ENCODE measurements at regions not wholly inside any gene's neighbourhood (a gene's known extent, or its start where the extent isn't known, plus 50 kb on each side); places are given as distances from the start of the nearest gene placed in this dataset.

DNA sequence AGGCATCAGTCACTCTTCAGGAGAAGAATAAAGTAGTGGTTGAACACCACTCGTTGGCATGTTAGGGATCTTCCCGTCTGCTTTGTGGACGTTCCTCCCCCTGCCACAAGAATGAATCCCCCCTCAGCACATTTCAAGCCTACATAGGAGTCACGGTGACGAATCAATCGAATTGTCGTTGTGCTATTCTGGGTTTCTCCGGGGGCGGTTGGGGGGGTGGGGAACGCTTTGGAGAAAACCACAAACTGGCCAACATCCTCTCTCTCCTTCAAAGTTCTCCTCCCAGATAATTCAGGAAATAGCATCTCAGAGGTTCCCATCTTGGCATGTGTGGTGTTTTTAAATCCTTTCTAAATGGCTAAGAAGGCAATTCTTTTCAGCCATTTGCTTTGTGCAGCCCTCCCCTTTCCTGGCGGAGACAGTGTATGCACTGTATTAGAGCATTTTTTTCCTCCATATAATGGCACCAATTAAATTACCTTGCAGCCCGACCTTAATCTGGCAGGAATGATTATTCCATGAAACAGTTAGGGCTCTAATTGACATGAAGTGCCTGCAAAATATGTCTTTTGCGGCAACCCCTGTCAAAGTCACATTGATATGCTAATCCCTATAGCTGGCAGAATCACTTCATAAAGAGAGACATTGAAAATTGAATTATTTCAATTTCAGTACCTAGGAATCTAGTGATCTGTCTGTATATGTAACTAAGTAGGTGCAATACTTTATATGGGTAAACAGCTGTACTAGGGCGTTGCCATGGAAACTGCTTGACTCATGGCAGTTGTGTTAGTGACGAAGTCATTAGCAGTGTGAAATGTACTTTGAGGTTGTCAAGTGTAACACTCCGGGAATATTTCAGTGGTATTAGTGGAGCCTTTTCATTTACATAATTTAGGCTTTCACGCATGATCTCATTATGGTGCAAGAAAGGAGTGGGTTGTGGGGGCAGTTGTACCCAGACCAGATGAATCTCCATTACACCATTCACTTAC, 323.4 kb upstream of the SLC14A2 start:
- peak in 2 of 3 donors; percentile 16 to 49 for DNase-seq (ENCODE audit: low read depth in 2 of 3, low spot score in 2 of 3)

DNA sequence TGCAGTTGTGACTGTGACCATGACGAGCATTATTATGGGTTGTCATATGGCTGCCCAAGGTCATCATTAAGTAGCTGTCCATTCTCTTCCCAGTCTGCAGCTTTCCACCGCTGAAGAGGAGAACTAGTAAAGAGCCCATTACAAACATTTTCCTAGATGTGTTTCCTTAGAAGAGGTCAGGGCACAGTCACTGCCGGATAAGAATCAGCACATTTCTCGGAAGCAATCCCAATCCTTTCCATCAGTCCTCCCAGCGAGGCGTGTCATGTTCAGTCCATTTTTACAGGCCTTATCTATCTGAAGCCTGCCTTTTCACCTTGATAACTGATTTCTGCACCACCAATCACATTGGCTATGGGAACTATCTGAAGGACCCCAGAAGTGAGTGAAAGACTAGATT, 319.9 kb upstream of the SLC14A2 start:
- DNase-seq (ENCODE audit: low read depth in 2 of 3, low spot score in 2 of 3) = no peak

DNA sequence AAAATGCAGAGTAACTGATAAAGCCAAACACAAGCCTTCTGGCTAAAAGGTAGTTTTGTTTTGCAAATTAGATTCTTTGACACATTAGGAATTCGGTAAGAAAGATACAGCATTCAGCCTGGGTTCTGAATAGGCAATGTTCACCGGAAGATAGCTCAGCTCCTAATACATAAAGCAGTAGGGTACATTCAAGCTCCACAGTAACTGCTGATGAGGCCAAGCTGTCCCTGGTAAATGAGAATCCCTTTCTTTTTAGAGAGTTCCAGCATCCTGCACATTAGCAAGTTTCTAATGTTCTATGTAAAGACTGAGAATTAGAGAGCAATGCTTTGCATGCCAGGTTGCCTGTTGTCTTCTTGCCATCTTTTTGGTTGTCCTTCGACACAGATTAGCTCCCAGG, 316.3 kb upstream of the SLC14A2 start:
- DNase-seq (ENCODE audit: low read depth in 2 of 3, low spot score in 2 of 3) = no peak

GRCh38 chr18:45303026-45303425, 312.2 kb upstream of the SLC14A2 start:
- DNase-seq (ENCODE audit: low read depth in 2 of 3, low spot score in 2 of 3) = peak in 1 of 3 donors; percentile 24

GRCh38 chr18:45304558-45304957, 310.7 kb upstream of the SLC14A2 start:
- no peak for DNase-seq (ENCODE audit: low read depth in 2 of 3, low spot score in 2 of 3)

GRCh38 chr18:45312555-45313126, 302.6 kb upstream of the SLC14A2 start:
- DNase-seq (ENCODE audit: low read depth in 2 of 3, low spot score in 2 of 3) = no peak

DNA sequence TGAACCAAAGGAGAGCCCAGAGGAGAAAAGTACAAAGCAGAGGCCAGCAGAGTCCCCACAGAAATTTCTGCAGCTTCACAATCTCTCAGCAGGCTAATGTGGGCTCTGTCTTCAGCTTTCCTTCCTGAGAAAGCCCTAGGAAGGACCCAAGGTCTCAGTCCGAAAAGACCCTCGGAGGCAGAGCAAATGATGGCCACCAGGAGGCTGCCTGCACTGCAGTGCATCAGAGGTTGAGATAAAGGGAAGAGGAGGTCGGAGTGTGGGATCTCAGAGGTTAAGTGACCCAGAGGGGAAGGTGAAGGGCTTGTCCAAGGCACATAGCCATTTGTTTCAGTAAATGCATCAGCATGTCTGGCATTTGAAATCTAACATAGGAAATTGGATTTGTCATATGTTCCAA, 299.1 kb upstream of the SLC14A2 start:
- DNase-seq (ENCODE audit: low read depth in 2 of 3, low spot score in 2 of 3) = no peak

DNA sequence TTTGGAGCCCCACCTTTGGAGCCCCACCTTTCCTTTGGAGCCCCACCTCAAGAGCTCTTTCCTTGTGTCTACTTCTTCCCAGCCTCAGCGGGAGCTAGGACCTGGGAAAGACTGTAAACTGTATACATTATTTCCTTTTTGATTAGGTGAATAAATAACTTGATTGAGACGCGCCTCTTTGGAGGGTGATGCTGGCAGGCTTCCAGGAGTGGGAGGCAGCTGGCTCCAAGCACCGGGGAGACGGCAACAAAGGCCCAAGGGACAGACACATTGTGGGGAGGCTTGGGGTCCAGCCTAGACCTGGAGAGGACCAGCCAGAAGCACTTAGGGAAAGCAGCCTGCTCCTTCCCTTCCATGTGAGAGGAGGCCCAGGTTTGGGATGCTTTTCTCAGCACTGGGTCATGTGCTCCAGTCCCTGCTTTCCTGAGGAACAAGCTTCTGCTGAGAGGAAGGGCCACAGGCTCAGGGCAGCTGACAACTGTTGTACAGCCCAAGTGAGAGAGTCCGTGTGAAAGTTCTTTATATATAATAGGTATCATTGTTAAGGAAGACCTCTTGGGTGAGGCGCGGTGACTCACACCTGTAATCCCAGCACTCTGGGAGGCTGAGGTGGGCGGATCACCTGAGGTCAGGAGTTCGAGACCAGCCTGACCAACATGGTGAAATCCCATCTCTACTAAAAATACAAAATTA, 297.2 kb upstream of the SLC14A2 start:
- DNase-seq (ENCODE audit: low read depth in 2 of 3, low spot score in 2 of 3) = no peak

- no peak for DNase-seq (ENCODE audit: low read depth in 2 of 3, low spot score in 2 of 3)
Measured at GRCh38 chr18:45320724-45321123, 294.6 kb upstream of the SLC14A2 start.

GRCh38 chr18:45321520-45321919, 293.8 kb upstream of the SLC14A2 start:
- DNase-seq (ENCODE audit: low read depth in 2 of 3, low spot score in 2 of 3) = no peak

- DNase-seq (ENCODE audit: low read depth in 2 of 3, low spot score in 2 of 3) = no peak
Measured at GRCh38 chr18:45322343-45322742, 292.9 kb upstream of the SLC14A2 start.

- no peak for DNase-seq (ENCODE audit: low read depth in 2 of 3, low spot score in 2 of 3)
Measured at GRCh38 chr18:45324101-45324494, 291.2 kb upstream of the SLC14A2 start.

- DNase-seq (ENCODE audit: low read depth in 2 of 3, low spot score in 2 of 3) = no peak
Measured at GRCh38 chr18:45324495-45325113, 290.7 kb upstream of the SLC14A2 start.

DNA sequence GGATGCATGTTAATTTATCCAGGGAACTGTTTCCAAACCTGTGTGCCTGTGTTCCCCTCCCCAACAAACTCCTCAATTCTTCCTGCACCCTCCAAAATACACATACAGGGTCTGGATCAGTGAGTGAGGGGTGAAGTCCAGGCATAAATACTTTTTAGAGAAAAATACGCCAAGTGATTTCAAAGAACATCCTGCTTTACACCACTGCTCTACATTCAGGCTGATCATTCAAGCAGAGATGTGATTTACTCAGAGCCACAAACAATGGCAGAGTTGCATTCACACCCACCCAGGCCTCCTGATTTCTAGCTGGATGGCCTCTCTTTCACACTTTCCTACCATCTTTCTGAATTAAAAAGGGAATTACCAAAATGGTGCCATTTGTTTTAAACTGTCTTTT, 289.5 kb upstream of the SLC14A2 start:
- no peak for DNase-seq (ENCODE audit: low read depth in 2 of 3, low spot score in 2 of 3)

GRCh38 chr18:45326505-45326904, 288.8 kb upstream of the SLC14A2 start:
- DNase-seq (ENCODE audit: low read depth in 2 of 3, low spot score in 2 of 3) = no peak

DNA sequence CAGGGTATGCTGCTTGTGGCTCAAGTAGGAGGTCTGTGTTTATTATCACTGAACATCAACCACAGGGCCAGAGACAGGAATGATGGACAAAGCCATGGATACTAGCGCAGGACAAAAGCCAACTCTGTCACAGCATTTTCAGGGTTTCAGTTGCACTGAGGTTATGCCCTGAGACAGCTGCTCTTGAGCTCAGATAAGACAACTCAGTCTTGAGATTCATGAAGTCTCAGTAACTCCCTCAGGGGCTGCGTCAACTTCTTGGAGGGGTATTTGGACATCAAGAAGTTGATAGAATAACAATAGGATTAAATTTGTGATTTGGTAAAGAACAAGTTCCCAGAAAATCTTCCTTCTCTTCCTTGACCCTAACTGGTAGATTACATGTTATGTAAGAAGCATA, 287.0 kb upstream of the SLC14A2 start:
- no peak for DNase-seq (ENCODE audit: low read depth in 2 of 3, low spot score in 2 of 3)

GRCh38 chr18:45328811-45329210, 286.5 kb upstream of the SLC14A2 start:
- DNase-seq (ENCODE audit: low read depth in 2 of 3, low spot score in 2 of 3) = no peak

DNA sequence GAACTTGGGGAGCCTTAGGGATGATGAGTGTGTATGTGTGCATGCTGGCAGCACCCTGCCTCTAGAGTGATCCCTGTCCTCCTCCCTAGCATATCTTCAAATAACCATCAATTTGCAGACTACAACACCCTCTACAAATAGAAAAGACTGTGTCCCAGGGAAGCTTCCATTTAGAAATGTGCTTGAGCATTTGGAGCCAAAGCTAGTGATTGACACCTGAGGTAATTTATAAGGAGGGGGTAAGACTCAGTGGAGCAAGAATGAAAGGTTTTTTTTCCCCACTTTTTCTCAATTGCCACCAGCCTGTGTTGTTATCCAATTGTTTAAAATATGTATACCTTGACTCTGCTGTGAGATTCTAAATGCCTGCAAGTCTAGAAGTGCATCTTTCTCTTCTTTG, 286.0 kb upstream of the SLC14A2 start:
- DNase-seq (ENCODE audit: low read depth in 2 of 3, low spot score in 2 of 3) = no peak

DNA sequence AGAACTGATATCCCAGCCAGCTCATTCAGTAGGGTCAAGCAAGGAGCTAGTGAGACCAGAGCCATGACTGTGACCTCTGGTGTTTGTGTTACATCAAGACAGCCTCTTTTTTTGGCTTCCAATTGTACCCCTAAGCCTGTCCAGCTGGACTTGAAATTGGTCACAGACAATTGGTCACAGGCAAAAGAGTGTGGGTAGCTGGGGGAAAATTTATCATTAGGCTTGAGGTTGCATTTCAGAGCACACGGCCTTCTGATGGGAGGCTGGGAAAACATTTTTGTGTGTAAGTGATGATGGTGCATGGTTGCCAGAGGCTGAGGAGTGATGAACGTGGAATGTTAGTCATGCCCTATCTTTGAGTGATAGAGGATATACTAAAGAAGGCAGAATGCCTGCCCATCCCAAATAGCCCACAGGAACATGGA, 285.1 kb upstream of the SLC14A2 start:
- no peak for DNase-seq (ENCODE audit: low read depth in 2 of 3, low spot score in 2 of 3)

DNA sequence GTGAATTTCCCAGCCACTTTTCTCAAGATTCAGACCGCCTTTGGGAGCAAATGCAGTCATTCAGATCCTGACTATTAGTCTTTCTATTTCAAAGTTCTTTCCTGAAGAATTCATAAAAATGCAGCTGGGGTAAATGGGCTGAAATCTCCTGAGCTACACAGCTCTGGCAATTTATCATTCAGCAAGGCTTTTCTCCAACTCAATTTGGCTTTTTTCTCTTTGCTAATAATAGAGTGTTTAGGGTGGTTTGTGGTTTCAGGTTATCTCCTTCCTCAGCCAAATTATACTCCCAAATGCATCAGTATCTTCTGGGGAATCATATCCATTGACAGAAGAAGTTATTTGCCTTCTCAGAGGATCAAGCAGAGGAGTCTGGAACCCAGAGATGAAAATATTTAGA, 282.4 kb upstream of the SLC14A2 start:
- DNase-seq (ENCODE audit: low read depth in 2 of 3, low spot score in 2 of 3) = no peak

DNA sequence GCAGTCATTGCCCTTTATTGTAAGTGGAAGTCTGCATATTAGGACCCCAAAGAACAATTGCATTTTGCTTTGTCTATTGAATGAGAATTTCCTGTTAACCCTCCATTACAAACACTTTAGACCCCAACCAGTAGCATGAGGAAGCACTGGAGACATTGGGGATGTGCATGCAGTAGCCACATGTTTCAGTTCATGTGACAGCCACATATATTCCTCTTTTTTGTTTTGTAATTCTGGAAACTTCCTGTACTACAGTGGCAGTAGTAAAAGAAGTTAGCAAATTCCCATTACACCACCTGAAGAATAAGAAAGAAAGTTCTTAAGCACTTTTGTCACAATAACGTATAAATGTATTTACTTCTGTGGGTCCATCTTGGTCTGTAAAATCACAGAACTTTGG, 281.1 kb upstream of the SLC14A2 start:
- DNase-seq (ENCODE audit: low read depth in 2 of 3, low spot score in 2 of 3) = no peak
